CD4-positive, alpha-beta T cell (primary cell): ENCODE measurements at regions not wholly inside any gene's neighbourhood (a gene's known extent, or its start where the extent isn't known, plus 50 kb on each side); places are given as distances from the start of the nearest gene placed in this dataset.

Source experiments
- ATAC-seq: fragments of 200-7000 bp; cut with Tn5 transposase; one replicate; pipeline ENCODE4 v1.10.0; 2022; ENCODE audit warnings: mild to moderate bottlenecking; ENCODE audit not compliant: poor library complexity
- CTCF ChIA-PET: fragments of 350-600 bp; sonication (Branson Sonifier 250); formaldehyde crosslinking; loops from one replicate; lab custom pipeline; 2021; ENCODE audit warnings: antibody characterized with exemption, inconsistent platforms; lab: Charles Lee
- POLR2A ChIA-PET: fragments of 350-600 bp; sonication (Branson Sonifier 250); formaldehyde crosslinking; loops from one replicate; lab custom pipeline; 2021; ENCODE audit warnings: antibody characterized with exemption, inconsistent platforms; lab: Charles Lee
- DNase-seq, 14 experiments: peaks; one replicate each; pipeline ENCODE4 v3.0.0-alpha.2; 2013 to 2020; ENCODE audit warnings: mixed read lengths in 2 of 14
- H3K27ac ChIP-seq, 2 donors: one replicate each; pipeline versions ENCODE4 v1.5.1 to v1.7.0; 2013; ENCODE audit warnings: low read length in 2 of 2, low read depth in 1 of 2, mild to moderate bottlenecking in 1 of 2
- H3K27me3 ChIP-seq, 2 experiments: 1 replicate in 1 of 2; 2 replicates in 1 of 2; pipeline versions ENCODE4 v1.6.1 to v1.7.0; 2013; ENCODE audit warnings: low read length in 2 of 2, control low read depth in 1 of 2, mild to moderate bottlenecking in 1 of 2, moderate library complexity in 1 of 2; ENCODE audit not compliant: insufficient read depth in 2 of 2, control insufficient read depth in 1 of 2
- H3K36me3 ChIP-seq: one replicate; pipeline ENCODE4 v1.6.1; 2013; ENCODE audit warnings: low read length, control low read depth; ENCODE audit not compliant: insufficient read depth
- H3K4me1 ChIP-seq: one replicate; pipeline ENCODE4 v1.6.1; 2013; ENCODE audit warnings: low read length, control low read depth; ENCODE audit not compliant: insufficient read depth
- H3K4me3 ChIP-seq: one replicate; pipeline ENCODE4 v1.5.1; 2013; ENCODE audit warnings: mild to moderate bottlenecking, low read length, moderate library complexity
- H3K9me3 ChIP-seq, 2 experiments: 1 replicate in 1 of 2; 2 replicates in 1 of 2; pipeline versions ENCODE4 v1.6.1 to v1.7.0; 2013; ENCODE audit warnings: low read length in 2 of 2, mild to moderate bottlenecking in 2 of 2, control low read depth in 1 of 2, moderate library complexity in 1 of 2; ENCODE audit not compliant: control insufficient read depth in 1 of 2, insufficient read depth in 1 of 2
- H3K27ac Mint-ChIP-seq: one replicate; pipeline ENCODE4 v1.8.0; 2020; ENCODE audit warnings: mixed read lengths
- H3K27me3 Mint-ChIP-seq: one replicate; pipeline ENCODE4 v1.8.0; 2021; ENCODE audit warnings: mixed read lengths
- H3K36me3 Mint-ChIP-seq: one replicate; pipeline ENCODE4 v1.8.0; 2021; ENCODE audit warnings: low read depth, mixed read lengths
- H3K4me1 Mint-ChIP-seq: one replicate; pipeline ENCODE4 v1.8.0; 2021; ENCODE audit warnings: low read depth, mixed read lengths
- H3K4me3 Mint-ChIP-seq: one replicate; pipeline ENCODE4 v1.8.0; 2020; ENCODE audit warnings: mild to moderate bottlenecking, mixed read lengths
- H3K9me3 Mint-ChIP-seq: one replicate; pipeline ENCODE4 v1.8.0; 2020; ENCODE audit warnings: mixed read lengths
- intact Hi-C, 2 experiments: fragments of 100-400 bp; cut with DNase I in 1 of 2; cut with micrococcal nuclease in 1 of 2; formaldehyde crosslinking; loops; one replicate each; pipeline versions ENCODE4 v1.15.1 to v1.9.0; 2023 to 2025; cut with DNase I, micrococcal nuclease
- TF ChIP-seq, protein P1 (sequence below): fragments of 200-600 bp; IDR thresholded peaks from one replicate; pipeline ENCODE4 v1.8.0; 2022; ENCODE audit warnings: antibody characterized with exemption, mild to moderate bottlenecking

DNA sequence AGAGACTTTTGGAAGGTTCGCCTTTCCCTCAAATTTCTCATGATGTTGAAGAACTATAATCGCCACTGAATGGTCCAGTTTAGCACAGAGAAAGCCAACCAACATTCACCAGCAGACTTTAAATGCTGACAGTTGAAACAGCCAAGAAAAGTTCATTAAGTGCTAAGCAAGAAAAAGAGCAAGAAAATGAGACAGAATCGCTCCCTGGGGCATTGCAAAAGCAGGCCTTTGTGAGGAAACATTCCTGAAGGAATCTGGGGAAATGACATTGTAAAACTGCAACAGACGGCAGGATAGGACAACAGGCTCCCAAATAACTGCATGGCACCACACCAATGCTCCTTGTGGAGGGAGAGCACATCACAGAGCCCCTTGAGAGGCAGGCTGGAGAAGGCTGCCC, 269.3 kb upstream of the ID2 start:
- H3K9me3 ChIP-seq, result no peaks in the 10 kb centered on the region
- peaks cover 11% of the 10 kb centered on the region for H3K4me1 Mint-ChIP-seq
- intact Hi-C loops, result no loop called here
- ChIA-PET POLR2A (no interaction called here), CTCF (no interaction called here)
- no peak overlapping the region for H3K27ac ChIP-seq
- no peaks in the 10 kb centered on the region for H3K36me3 ChIP-seq
- no peaks in the 10 kb centered on the region for H3K27me3 ChIP-seq
- H3K4me3 ChIP-seq, result no peak overlapping the region
- DNase-seq (no peak), ATAC-seq (no peak)
- H3K27ac Mint-ChIP-seq, result no peak overlapping the region
- no peaks in the 10 kb centered on the region for H3K27me3 Mint-ChIP-seq
- no peak overlapping the region for H3K4me3 Mint-ChIP-seq
- peaks cover 4% of the 10 kb centered on the region for H3K4me1 ChIP-seq
- no peaks in the 10 kb centered on the region for H3K36me3 Mint-ChIP-seq
- TF ChIP-seq, protein P1, sequence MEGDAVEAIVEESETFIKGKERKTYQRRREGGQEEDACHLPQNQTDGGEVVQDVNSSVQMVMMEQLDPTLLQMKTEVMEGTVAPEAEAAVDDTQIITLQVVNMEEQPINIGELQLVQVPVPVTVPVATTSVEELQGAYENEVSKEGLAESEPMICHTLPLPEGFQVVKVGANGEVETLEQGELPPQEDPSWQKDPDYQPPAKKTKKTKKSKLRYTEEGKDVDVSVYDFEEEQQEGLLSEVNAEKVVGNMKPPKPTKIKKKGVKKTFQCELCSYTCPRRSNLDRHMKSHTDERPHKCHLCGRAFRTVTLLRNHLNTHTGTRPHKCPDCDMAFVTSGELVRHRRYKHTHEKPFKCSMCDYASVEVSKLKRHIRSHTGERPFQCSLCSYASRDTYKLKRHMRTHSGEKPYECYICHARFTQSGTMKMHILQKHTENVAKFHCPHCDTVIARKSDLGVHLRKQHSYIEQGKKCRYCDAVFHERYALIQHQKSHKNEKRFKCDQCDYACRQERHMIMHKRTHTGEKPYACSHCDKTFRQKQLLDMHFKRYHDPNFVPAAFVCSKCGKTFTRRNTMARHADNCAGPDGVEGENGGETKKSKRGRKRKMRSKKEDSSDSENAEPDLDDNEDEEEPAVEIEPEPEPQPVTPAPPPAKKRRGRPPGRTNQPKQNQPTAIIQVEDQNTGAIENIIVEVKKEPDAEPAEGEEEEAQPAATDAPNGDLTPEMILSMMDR, result no peak
- no peaks in the 10 kb centered on the region for H3K9me3 Mint-ChIP-seq

DNA sequence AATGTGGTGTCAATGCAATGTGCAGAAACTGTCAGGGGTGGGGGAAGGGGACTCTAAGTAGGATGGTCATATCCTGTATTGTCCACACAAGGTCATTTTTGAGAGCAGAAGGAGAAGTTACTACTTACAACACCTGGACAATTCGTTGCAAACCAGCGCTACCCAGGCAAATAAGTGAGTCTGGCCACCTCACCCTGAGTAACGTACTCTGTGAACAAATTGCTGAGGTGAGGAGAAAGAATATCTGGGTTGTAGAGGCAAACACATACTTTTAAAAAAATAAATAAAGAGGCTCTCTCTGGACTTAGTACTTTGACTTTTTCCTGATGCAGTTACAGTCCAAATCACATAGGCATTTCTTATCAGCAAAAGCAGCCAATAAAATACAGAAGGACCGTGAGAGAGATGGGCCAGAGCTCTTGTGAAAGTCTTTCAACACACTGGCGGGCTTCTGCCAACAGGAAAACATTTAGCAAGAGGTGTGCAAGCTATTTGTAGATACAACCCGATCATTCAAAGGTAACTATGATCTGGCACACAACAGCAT, 268.2 kb upstream of the ID2 start:
- ATAC-seq, result no peak
- Mint-ChIP-seq H3K4me1 (peaks cover 8% of the 10 kb centered on the region), H3K27ac (no peak overlapping the region), H3K9me3 (no peaks in the 10 kb centered on the region), H3K4me3 (no peak overlapping the region), H3K27me3 (no peaks in the 10 kb centered on the region), H3K36me3 (no peaks in the 10 kb centered on the region)
- Histone ChIP-seq H3K4me1 (peaks cover 4% of the 10 kb centered on the region), H3K27me3 (no peaks in the 10 kb centered on the region), H3K9me3 (no peaks in the 10 kb centered on the region), H3K27ac (no peak overlapping the region), H3K36me3 (no peaks in the 10 kb centered on the region), H3K4me3 (no peak overlapping the region)
- POLR2A ChIA-PET, result no interaction called here
- TF ChIP-seq, protein P1, result no peak
- CTCF ChIA-PET, result no interaction called here
- no peak for DNase-seq
- intact Hi-C loops, result no loop called here

DNA sequence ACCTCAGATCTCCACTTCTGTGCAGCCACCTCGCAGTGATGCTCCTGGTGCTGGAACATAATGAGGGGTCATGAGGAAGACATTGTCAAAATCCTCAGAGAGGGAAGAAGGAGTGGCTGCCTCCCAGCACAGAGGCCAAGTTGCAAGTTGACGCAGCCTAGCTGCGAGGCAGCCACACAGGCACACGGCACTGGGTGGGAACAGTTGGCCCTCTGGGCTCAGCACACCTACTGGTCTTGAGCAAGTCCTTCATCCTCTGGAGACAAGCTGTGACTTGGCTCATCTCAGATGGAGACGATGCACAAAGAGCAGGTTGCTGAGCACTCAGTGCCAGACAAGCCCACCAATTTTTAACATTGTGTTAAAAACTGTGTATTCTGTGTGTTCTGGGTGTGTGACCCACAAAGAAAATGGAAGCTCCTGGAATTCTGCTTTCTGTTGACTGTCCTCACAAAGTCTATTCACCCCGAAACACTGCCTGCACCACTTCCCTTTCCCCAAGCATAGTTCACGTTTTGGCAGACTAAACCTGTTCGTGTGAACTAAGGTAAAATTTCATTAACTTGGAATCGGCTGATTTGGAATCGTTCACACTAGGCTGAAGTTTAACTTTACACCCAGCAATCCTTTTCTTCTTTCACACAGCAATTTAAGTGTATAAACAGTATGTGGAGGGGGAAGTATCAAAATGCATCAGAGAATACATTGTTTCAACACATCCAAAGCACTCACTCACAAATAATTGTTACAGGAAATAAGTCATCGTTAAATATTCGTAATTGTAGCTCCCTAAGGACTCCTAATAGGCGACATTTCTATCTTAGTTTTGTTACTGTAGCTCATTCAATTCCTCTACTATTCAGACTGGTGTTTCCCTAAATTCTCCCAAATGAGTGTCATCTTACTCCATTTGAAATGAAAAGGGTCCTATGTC, 266.6 kb upstream of the ID2 start:
- no peaks in the 10 kb centered on the region for H3K36me3 Mint-ChIP-seq
- Histone ChIP-seq H3K27ac (no peak overlapping the region), H3K4me3 (no peak overlapping the region), H3K9me3 (no peaks in the 10 kb centered on the region), H3K4me1 (no peaks in the 10 kb centered on the region), H3K36me3 (no peaks in the 10 kb centered on the region), H3K27me3 (no peaks in the 10 kb centered on the region)
- no peaks in the 10 kb centered on the region for H3K4me1 Mint-ChIP-seq
- no peak for DNase-seq
- no peaks in the 10 kb centered on the region for H3K27me3 Mint-ChIP-seq
- TF ChIP-seq, protein P1, result no peak
- intact Hi-C loops, result no loop called here
- ChIA-PET CTCF (interaction anchor here (0.7 kb wide), 1 partner anchor 858 kb away, joined by 4 read pairs; no protein-coding TSS in a partner anchor), POLR2A (no interaction called here)
- no peaks in the 10 kb centered on the region for H3K9me3 Mint-ChIP-seq
- H3K4me3 Mint-ChIP-seq, result no peak overlapping the region
- H3K27ac Mint-ChIP-seq, result no peak overlapping the region
- ATAC-seq, result no peak
